Neural cell (in vitro differentiated cells): ENCODE measurements at regions not wholly inside any gene's neighbourhood (a gene's known extent, or its start where the extent isn't known, plus 50 kb on each side); places are given as distances from the start of the nearest gene placed in this dataset.
A peak's percentile ranks its signal among the peaks of the same experiment; 100 is the strongest.

ENCODE experiments used
- CTCF ChIP-seq: fragments of 450-650 bp; IDR thresholded peaks from 2 replicates; pipeline ENCODE4 v1.5.1; 2014; ENCODE audit warnings: antibody characterized with exemption, mild to moderate bottlenecking, moderate library complexity; ENCODE audit not compliant: poor library complexity, severe bottlenecking
- EP300 ChIP-seq: fragments of 450-650 bp; conservative IDR thresholded peaks from 2 replicates; pipeline ENCODE4 v1.6.1; 2014; ENCODE audit warnings: antibody characterized with exemption, mild to moderate bottlenecking, moderate library complexity; ENCODE audit not compliant: poor library complexity, severe bottlenecking
- EZH2 ChIP-seq: fragments of 200-600, 300-800 bp; shearing (Covaris generic), sonication (generic); IDR thresholded peaks from 2 replicates; pipeline ENCODE4 v1.6.1; 2014; ENCODE audit warnings: antibody characterized with exemption, low read length, borderline replicate concordance, mild to moderate bottlenecking; ENCODE audit not compliant: insufficient read depth, poor library complexity, severe bottlenecking
- MXI1 ChIP-seq: fragments of 450-650 bp; conservative IDR thresholded peaks from 2 replicates; pipeline ENCODE4 v1.6.1; 2014; ENCODE audit warnings: antibody characterized with exemption, mild to moderate bottlenecking; ENCODE audit not compliant: poor library complexity, severe bottlenecking
- POLR2AphosphoS5 ChIP-seq: IDR thresholded peaks from 2 replicates; pipeline ENCODE4 v1.6.1; 2012
- RAD21 ChIP-seq: fragments of 450-650 bp; conservative IDR thresholded peaks from 2 replicates; pipeline ENCODE4 v1.6.1; 2014; ENCODE audit warnings: antibody characterized with exemption, mild to moderate bottlenecking, moderate library complexity
- TAF1 ChIP-seq: IDR thresholded peaks from 2 replicates; pipeline ENCODE4 v1.6.1; 2012; ENCODE audit warnings: low read depth
- TF ChIP-seq, protein P1 (sequence below): IDR thresholded peaks from 2 replicates; pipeline ENCODE4 v1.6.1; 2012; ENCODE audit warnings: borderline replicate concordance

DNA sequence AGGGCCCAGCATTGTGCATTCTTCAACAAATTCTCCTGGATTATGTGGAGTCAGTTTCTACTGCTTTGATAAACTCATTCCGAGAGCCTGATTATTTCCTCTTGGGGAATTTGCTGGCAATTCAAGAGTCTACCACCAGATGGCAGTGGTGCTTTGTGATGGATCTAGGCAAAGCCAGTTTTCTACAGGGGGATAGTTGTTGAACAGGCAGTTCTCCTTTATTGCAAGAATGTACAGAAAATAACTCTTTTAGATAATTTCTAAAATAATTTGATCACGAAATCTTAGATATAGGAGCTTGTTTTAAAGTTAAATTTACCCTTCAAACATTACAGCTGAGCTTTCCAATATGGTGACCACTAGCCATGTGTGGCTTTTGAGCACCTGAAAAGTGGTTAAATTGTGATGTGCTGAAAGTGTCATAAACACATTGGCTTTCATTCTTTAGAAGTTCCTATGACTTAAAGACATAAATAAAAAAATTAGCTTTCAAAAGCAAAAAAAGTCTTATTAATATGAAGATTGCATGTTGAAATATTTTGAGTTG lies 66.7 kb upstream of the HAAO start:
- TF ChIP-seq CTCF = peak; percentile 65
- TF ChIP-seq MXI1 = no peak
- no peak for TF ChIP-seq POLR2AphosphoS5
- peak; percentile 61 for TF ChIP-seq RAD21
- no peak for TF ChIP-seq EZH2
- TF ChIP-seq EP300 = no peak
- TF ChIP-seq, protein P1, sequence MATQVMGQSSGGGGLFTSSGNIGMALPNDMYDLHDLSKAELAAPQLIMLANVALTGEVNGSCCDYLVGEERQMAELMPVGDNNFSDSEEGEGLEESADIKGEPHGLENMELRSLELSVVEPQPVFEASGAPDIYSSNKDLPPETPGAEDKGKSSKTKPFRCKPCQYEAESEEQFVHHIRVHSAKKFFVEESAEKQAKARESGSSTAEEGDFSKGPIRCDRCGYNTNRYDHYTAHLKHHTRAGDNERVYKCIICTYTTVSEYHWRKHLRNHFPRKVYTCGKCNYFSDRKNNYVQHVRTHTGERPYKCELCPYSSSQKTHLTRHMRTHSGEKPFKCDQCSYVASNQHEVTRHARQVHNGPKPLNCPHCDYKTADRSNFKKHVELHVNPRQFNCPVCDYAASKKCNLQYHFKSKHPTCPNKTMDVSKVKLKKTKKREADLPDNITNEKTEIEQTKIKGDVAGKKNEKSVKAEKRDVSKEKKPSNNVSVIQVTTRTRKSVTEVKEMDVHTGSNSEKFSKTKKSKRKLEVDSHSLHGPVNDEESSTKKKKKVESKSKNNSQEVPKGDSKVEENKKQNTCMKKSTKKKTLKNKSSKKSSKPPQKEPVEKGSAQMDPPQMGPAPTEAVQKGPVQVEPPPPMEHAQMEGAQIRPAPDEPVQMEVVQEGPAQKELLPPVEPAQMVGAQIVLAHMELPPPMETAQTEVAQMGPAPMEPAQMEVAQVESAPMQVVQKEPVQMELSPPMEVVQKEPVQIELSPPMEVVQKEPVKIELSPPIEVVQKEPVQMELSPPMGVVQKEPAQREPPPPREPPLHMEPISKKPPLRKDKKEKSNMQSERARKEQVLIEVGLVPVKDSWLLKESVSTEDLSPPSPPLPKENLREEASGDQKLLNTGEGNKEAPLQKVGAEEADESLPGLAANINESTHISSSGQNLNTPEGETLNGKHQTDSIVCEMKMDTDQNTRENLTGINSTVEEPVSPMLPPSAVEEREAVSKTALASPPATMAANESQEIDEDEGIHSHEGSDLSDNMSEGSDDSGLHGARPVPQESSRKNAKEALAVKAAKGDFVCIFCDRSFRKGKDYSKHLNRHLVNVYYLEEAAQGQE = no peak
- no peak for TF ChIP-seq TAF1
